PFSK-1 (cell line): ENCODE measurements at regions not wholly inside any gene's neighbourhood (a gene's known extent, or its start where the extent isn't known, plus 50 kb on each side); places are given as distances from the start of the nearest gene placed in this dataset.

Experiments used
- POLR2AphosphoS5 ChIP-seq: IDR thresholded peaks from 2 replicates; pipeline ENCODE4 v1.6.1; 2012; ENCODE audit warnings: low read depth, mild to moderate bottlenecking, control low read depth, low read length, moderate library complexity
- TAF1 ChIP-seq: IDR thresholded peaks from 2 replicates; pipeline ENCODE4 v1.6.1; 2012; ENCODE audit warnings: low read length, control low read depth, borderline replicate concordance; ENCODE audit not compliant: insufficient read depth

DNA sequence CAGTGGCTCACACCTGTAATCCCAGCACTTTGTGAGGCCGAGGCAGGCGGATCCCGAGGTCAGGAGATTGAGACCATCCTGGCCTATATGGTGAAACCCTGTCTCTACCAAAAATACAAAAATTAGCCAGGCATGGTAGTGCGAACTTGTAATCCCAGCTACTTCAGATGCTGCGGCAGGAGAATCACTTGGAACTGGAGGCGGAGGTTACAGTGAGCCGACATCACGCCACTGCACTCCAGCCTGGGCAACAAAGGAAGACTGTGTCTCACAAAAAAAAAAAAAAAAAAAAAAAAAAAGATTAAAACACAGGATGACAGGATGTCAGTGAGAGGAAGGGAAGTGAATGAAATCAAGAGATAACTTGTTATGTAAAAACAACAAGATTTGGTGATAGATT, 1158.5 kb downstream of the PCDH9 start:
- TF ChIP-seq TAF1 (no peak), POLR2AphosphoS5 (no peak)
